ENCODE measurements at regions not wholly inside any gene's neighbourhood (a gene's known extent, or its start where the extent isn't known, plus 50 kb on each side); places are given as distances from the start of the nearest gene placed in this dataset.
"Not testable (repeated sequence)": the region's sequence is repeated elsewhere in the genome, so short reads cannot be mapped to it uniquely, and the experiment has no call there.

GRCh38 chr5:38148021-38148625 is 110.2 kb upstream of the EGFLAM start:
- DNase-seq = no peak

GRCh38 chr5:38143384-38143783 is 115.0 kb upstream of the EGFLAM start:
- no peak for DNase-seq

GRCh38 chr5:38141665-38142064 is 116.7 kb upstream of the EGFLAM start:
- no peak for DNase-seq

- no peak for DNase-seq
Observed at GRCh38 chr5:38138574-38138973, 119.8 kb upstream of the EGFLAM start.

GRCh38 chr5:38135486-38136039 is 122.8 kb upstream of the EGFLAM start:
- DNase-seq = no peak

- DNase-seq = no peak
Observed at GRCh38 chr5:38134810-38135209, 123.5 kb upstream of the EGFLAM start.

GRCh38 chr5:38134294-38134693 is 124.1 kb upstream of the EGFLAM start:
- not testable (repeated sequence) for DNase-seq

GRCh38 chr5:38131686-38132085 is 126.7 kb upstream of the EGFLAM start:
- no peak for DNase-seq

GRCh38 chr5:38124321-38124720 is 134.0 kb upstream of the EGFLAM start:
- no peak for DNase-seq

- no peak for DNase-seq
Observed at GRCh38 chr5:38121420-38121819, 136.9 kb upstream of the EGFLAM start.

GRCh38 chr5:38119836-38120235 is 138.5 kb upstream of the EGFLAM start:
- no peak for DNase-seq

- no peak for DNase-seq
Observed at GRCh38 chr5:38117784-38118479, 140.4 kb upstream of the EGFLAM start.

- DNase-seq = no peak
Observed at GRCh38 chr5:38115318-38115827, 143.0 kb upstream of the EGFLAM start.

- no peak for DNase-seq
Observed at GRCh38 chr5:38113880-38114279, 144.5 kb upstream of the EGFLAM start.

GRCh38 chr5:38113456-38113855 is 144.9 kb upstream of the EGFLAM start:
- DNase-seq = no peak

GRCh38 chr5:38112938-38113337 is 145.4 kb upstream of the EGFLAM start:
- no peak for DNase-seq

GRCh38 chr5:38110130-38110529 is 148.2 kb upstream of the EGFLAM start:
- DNase-seq = no peak

GRCh38 chr5:38107096-38107495 is 151.3 kb upstream of the EGFLAM start:
- no peak for DNase-seq

- no peak for DNase-seq
Observed at GRCh38 chr5:38105801-38106200, 152.6 kb upstream of the EGFLAM start.

- no peak for DNase-seq
Observed at GRCh38 chr5:38105231-38105570, 153.2 kb upstream of the EGFLAM start.

GRCh38 chr5:38104497-38105230 is 153.7 kb upstream of the EGFLAM start:
- DNase-seq = no peak

GRCh38 chr5:38101897-38102296 is 156.5 kb upstream of the EGFLAM start:
- no peak for DNase-seq
